NCI-H446 (cell line): ENCODE measurements at regions not wholly inside any gene's neighbourhood (a gene's known extent, or its start where the extent isn't known, plus 50 kb on each side); places are given as distances from the start of the nearest gene placed in this dataset.
"Not testable (repeated sequence)": the region's sequence is repeated elsewhere in the genome, so short reads cannot be mapped to it uniquely, and the experiment has no call there.

ENCODE experiments used
- DNase-seq, 2 experiments: peaks; one replicate each; lab custom pipeline; 2025; lab: John Stamatoyannopoulos, UW

- no peak for DNase-seq
Measured at GRCh38 chr17:22505660-22506059, 813.3 kb downstream of the KCNJ18 start.

GRCh38 chr17:22506231-22506630 is 813.9 kb downstream of the KCNJ18 start:
- no peak for DNase-seq

- DNase-seq, result no peak
Measured at GRCh38 chr17:22506861-22507260, 814.5 kb downstream of the KCNJ18 start.

GRCh38 chr17:22507823-22508222 is 815.5 kb downstream of the KCNJ18 start:
- DNase-seq, result peak in 1 of 2 experiments; percentile 11

GRCh38 chr17:22510504-22510903 is 818.2 kb downstream of the KCNJ18 start:
- DNase-seq, result no peak

- no peak for DNase-seq
Measured at GRCh38 chr17:22511431-22511830, 819.1 kb downstream of the KCNJ18 start.

- DNase-seq, result no peak
Measured at GRCh38 chr17:22512057-22512456, 819.7 kb downstream of the KCNJ18 start.

- no peak for DNase-seq
Measured at GRCh38 chr17:22512506-22512905, 820.2 kb downstream of the KCNJ18 start.

GRCh38 chr17:22512997-22513538 is 820.7 kb downstream of the KCNJ18 start:
- DNase-seq, result no peak

- DNase-seq, result no peak
Measured at GRCh38 chr17:22514315-22514714, 822.0 kb downstream of the KCNJ18 start.

- DNase-seq, result no peak
Measured at GRCh38 chr17:22514767-22515320, 822.5 kb downstream of the KCNJ18 start.

- no peak for DNase-seq
Measured at GRCh38 chr17:22515599-22515998, 823.3 kb downstream of the KCNJ18 start.

- no peak for DNase-seq
Measured at GRCh38 chr17:22516861-22517636, 824.7 kb downstream of the KCNJ18 start.

- peak in 1 of 2 experiments; percentile 23 for DNase-seq
Measured at GRCh38 chr17:22517716-22518115, 825.4 kb downstream of the KCNJ18 start.

- no peak for DNase-seq
Measured at GRCh38 chr17:22518185-22518584, 825.9 kb downstream of the KCNJ18 start.

- DNase-seq, result not testable (repeated sequence)
Measured at GRCh38 chr17:22548873-22549272, 856.5 kb downstream of the KCNJ18 start.

- not testable (repeated sequence) for DNase-seq
Measured at GRCh38 chr17:22551695-22552415, 859.5 kb downstream of the KCNJ18 start.

- no peak for DNase-seq
Measured at GRCh38 chr17:22569459-22570143, 877.3 kb downstream of the KCNJ18 start.

- DNase-seq, result no peak
Measured at GRCh38 chr17:22570144-22570845, 878.0 kb downstream of the KCNJ18 start.

GRCh38 chr17:22599322-22599721 is 907.0 kb downstream of the KCNJ18 start:
- DNase-seq, result no peak

GRCh38 chr17:22600644-22601298 is 908.4 kb downstream of the KCNJ18 start:
- DNase-seq, result peak; percentile 5 to 30
